GM23338 (cell line): ENCODE measurements at regions not wholly inside any gene's neighbourhood (a gene's known extent, or its start where the extent isn't known, plus 50 kb on each side); places are given as distances from the start of the nearest gene placed in this dataset.

ENCODE experiments used
- ATAC-seq: fragments of 200-7000 bp; cut with Tn5 transposase; 3 replicates; pipeline ENCODE4 v1.9.1; 2020
- DNase-seq: peaks from one replicate; pipeline ENCODE4 v3.0.0-alpha.2; 2015; ENCODE audit warnings: low spot score
- H2AFZ ChIP-seq: fragments of 200-600 bp; sonication (generic); 2 replicates; pipeline ENCODE4 v1.8.0; 2016; ENCODE audit warnings: antibody characterized with exemption, mild to moderate bottlenecking, moderate library complexity
- H3F3A ChIP-seq: fragments of 200-600 bp; sonication (generic); replicated peaks from 2 replicates; pipeline ENCODE4 v1.8.0; 2017; ENCODE audit warnings: antibody characterized with exemption, mixed run types, low read depth
- H3K27ac ChIP-seq: fragments of 200-600 bp; sonication (generic); 2 replicates; pipeline ENCODE4 v1.6.1; 2016; ENCODE audit warnings: low read depth
- H3K27me3 ChIP-seq: fragments of 200-600 bp; sonication (generic); 2 replicates; pipeline ENCODE4 v1.8.0; 2016; ENCODE audit warnings: mild to moderate bottlenecking, mixed run types, moderate library complexity; ENCODE audit not compliant: insufficient read depth
- H3K36me3 ChIP-seq: fragments of 200-600 bp; sonication (generic); 2 replicates; pipeline ENCODE4 v1.8.0; 2016; ENCODE audit warnings: mild to moderate bottlenecking; ENCODE audit not compliant: insufficient read depth
- H3K4me1 ChIP-seq: fragments of 200-600 bp; sonication (generic); 2 replicates; pipeline ENCODE4 v1.8.0; 2016; ENCODE audit warnings: mild to moderate bottlenecking, moderate library complexity; ENCODE audit not compliant: insufficient read depth
- H3K4me2 ChIP-seq: fragments of 200-600 bp; sonication (generic); 2 replicates; pipeline ENCODE4 v1.7.1; 2017; ENCODE audit warnings: mixed run types
- H3K4me3 ChIP-seq: fragments of 200-600 bp; sonication (generic); 2 replicates; pipeline ENCODE4 v1.6.1; 2016; ENCODE audit warnings: mixed run types
- H3K79me2 ChIP-seq: fragments of 200-600 bp; sonication (generic); replicated peaks from 2 replicates; pipeline ENCODE4 v1.8.0; 2017; ENCODE audit warnings: mild to moderate bottlenecking; ENCODE audit not compliant: insufficient read depth
- H3K9me2 ChIP-seq: fragments of 200-600 bp; sonication (generic); 2 replicates; pipeline ENCODE4 v1.8.0; 2017; ENCODE audit not compliant: insufficient read depth
- H4K20me1 ChIP-seq: fragments of 200-600 bp; sonication (generic); replicated peaks from 2 replicates; pipeline ENCODE4 v1.8.0; 2017; ENCODE audit warnings: mild to moderate bottlenecking; ENCODE audit not compliant: insufficient read depth
- H3K27ac Mint-ChIP-seq: 2 replicates; pipeline ENCODE4 v1.8.0; 2020; ENCODE audit warnings: inconsistent platforms, mild to moderate bottlenecking, moderate library complexity, mixed read lengths
- H3K27me3 Mint-ChIP-seq: 3 replicates; pipeline ENCODE4 v1.8.0; 2022; ENCODE audit warnings: low read depth, mild to moderate bottlenecking, moderate library complexity, mixed read lengths, inconsistent platforms; ENCODE audit not compliant: insufficient read depth, poor library complexity
- H3K36me3 Mint-ChIP-seq: 3 replicates; pipeline ENCODE4 v1.8.0; 2021; ENCODE audit warnings: low read depth, mild to moderate bottlenecking, inconsistent platforms, moderate library complexity, mixed read lengths
- H3K4me1 Mint-ChIP-seq: 3 replicates; pipeline ENCODE4 v1.8.0; 2020; ENCODE audit warnings: mild to moderate bottlenecking, inconsistent platforms, mixed read lengths
- H3K4me3 Mint-ChIP-seq: 3 replicates; pipeline ENCODE4 v1.8.0; 2021; ENCODE audit warnings: moderate library complexity, mild to moderate bottlenecking, inconsistent platforms, mixed read lengths
- H3K9me3 Mint-ChIP-seq: 3 replicates; pipeline ENCODE4 v1.8.0; 2020; ENCODE audit warnings: moderate library complexity, mild to moderate bottlenecking, inconsistent platforms, mixed read lengths
- EZH2 ChIP-seq: fragments of 200-600 bp; sonication (generic); IDR thresholded peaks from one replicate; pipeline ENCODE4 v1.8.0; 2017; ENCODE audit warnings: antibody characterized with exemption, mild to moderate bottlenecking, low read depth; ENCODE audit not compliant: unreplicated experiment
- JUNB ChIP-seq: IDR thresholded peaks from one replicate; pipeline ENCODE4 v1.6.1; 2016; ENCODE audit warnings: antibody characterized with exemption; ENCODE audit not compliant: unreplicated experiment
- NANOG ChIP-seq: IDR thresholded peaks from 2 replicates; pipeline ENCODE4 v1.6.1; 2016; ENCODE audit warnings: antibody characterized with exemption, borderline replicate concordance
- STAT1 ChIP-seq: IDR thresholded peaks from one replicate; pipeline ENCODE4 v1.6.1; 2016; ENCODE audit warnings: antibody characterized with exemption; ENCODE audit not compliant: unreplicated experiment
- ZNF114 ChIP-seq: fragments of 250-450 bp; sonication (Bioruptor Pico); IDR thresholded peaks from 2 replicates; pipeline ENCODE4 v1.5.0; 2020; ENCODE audit warnings: mild to moderate bottlenecking, moderate library complexity
- ZNF331 ChIP-seq: fragments of 250-450 bp; sonication (Bioruptor Pico); IDR thresholded peaks from 2 replicates; pipeline ENCODE4 v1.5.0; 2020; ENCODE audit warnings: low read depth, mild to moderate bottlenecking, moderate library complexity
- TF ChIP-seq, protein P1 (sequence below), 2 experiments: fragments of 200-600 bp in 1 of 2; sonication (generic) in 1 of 2; conservative IDR thresholded peaks; 2 replicates each; pipeline versions ENCODE4 v1.5.1 to v1.6.1; 2016 to 2017; ENCODE audit warnings: antibody characterized with exemption in 2 of 2, low read depth in 2 of 2, mild to moderate bottlenecking in 2 of 2, moderate library complexity in 1 of 2
- TF ChIP-seq, protein P2 (sequence below): fragments of 250-450 bp; sonication (Bioruptor Pico); IDR thresholded peaks from 2 replicates; pipeline ENCODE4 v1.5.0; 2020; ENCODE audit warnings: mild to moderate bottlenecking, moderate library complexity
- TF ChIP-seq, protein P3 (sequence below): IDR thresholded peaks from 2 replicates; pipeline ENCODE4 v1.6.1; 2016; ENCODE audit warnings: antibody characterized with exemption

DNA sequence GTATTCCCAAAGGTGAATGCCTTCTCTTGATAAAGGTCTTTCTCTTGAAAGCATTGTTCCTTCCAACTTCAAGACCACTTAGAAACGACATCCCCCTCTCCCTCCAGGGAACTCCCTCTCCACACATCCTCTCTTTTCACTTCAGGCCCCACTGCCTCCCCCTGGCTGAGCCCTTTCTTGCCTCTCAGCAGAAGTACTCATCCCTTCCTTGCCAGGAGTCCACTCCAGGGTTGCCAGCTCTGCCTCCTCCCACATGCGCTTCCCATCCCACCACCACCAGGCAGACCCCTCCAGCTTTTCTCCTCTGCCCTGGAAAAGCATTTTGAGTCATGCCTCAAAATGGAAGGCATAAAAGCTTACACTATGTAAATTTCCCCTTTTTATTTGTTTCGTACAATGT, 126.3 kb upstream of the SALL3 start:
- H3K9me3 Mint-ChIP-seq = peaks cover 83% of the 10 kb centered on the region
- Histone ChIP-seq H4K20me1 (no peaks in the 10 kb centered on the region), H3K36me3 (no peaks in the 10 kb centered on the region), H3K9me2 (no peaks in the 10 kb centered on the region), H3K4me3 (no peak overlapping the region), H3F3A (no peaks in the 10 kb centered on the region), H3K4me2 (no peak overlapping the region), H3K4me1 (no peaks in the 10 kb centered on the region), H3K27me3 (no peaks in the 10 kb centered on the region), H3K27ac (no peak overlapping the region), H3K79me2 (no peaks in the 10 kb centered on the region), H2AFZ (no peak overlapping the region)
- H3K36me3 Mint-ChIP-seq = peaks cover 44% of the 10 kb centered on the region
- H3K27me3 Mint-ChIP-seq = no peaks in the 10 kb centered on the region
- ATAC-seq (no peak), DNase-seq (no peak)
- H3K27ac Mint-ChIP-seq = no peak overlapping the region
- H3K4me3 Mint-ChIP-seq = no peak overlapping the region
- TF ChIP-seq, protein P1, sequence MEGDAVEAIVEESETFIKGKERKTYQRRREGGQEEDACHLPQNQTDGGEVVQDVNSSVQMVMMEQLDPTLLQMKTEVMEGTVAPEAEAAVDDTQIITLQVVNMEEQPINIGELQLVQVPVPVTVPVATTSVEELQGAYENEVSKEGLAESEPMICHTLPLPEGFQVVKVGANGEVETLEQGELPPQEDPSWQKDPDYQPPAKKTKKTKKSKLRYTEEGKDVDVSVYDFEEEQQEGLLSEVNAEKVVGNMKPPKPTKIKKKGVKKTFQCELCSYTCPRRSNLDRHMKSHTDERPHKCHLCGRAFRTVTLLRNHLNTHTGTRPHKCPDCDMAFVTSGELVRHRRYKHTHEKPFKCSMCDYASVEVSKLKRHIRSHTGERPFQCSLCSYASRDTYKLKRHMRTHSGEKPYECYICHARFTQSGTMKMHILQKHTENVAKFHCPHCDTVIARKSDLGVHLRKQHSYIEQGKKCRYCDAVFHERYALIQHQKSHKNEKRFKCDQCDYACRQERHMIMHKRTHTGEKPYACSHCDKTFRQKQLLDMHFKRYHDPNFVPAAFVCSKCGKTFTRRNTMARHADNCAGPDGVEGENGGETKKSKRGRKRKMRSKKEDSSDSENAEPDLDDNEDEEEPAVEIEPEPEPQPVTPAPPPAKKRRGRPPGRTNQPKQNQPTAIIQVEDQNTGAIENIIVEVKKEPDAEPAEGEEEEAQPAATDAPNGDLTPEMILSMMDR (conservative IDR thresholded peaks at IDR 0.05; ENCODE audit: low read depth in 2 of 2) = no peak
- TF ChIP-seq ZNF331 (CRISPR knock-in tag) (no peak), STAT1 (no peak), ZNF114 (CRISPR knock-in tag) (no peak), EZH2 (no peak), NANOG (no peak), JUNB (no peak)
- TF ChIP-seq, protein P2, sequence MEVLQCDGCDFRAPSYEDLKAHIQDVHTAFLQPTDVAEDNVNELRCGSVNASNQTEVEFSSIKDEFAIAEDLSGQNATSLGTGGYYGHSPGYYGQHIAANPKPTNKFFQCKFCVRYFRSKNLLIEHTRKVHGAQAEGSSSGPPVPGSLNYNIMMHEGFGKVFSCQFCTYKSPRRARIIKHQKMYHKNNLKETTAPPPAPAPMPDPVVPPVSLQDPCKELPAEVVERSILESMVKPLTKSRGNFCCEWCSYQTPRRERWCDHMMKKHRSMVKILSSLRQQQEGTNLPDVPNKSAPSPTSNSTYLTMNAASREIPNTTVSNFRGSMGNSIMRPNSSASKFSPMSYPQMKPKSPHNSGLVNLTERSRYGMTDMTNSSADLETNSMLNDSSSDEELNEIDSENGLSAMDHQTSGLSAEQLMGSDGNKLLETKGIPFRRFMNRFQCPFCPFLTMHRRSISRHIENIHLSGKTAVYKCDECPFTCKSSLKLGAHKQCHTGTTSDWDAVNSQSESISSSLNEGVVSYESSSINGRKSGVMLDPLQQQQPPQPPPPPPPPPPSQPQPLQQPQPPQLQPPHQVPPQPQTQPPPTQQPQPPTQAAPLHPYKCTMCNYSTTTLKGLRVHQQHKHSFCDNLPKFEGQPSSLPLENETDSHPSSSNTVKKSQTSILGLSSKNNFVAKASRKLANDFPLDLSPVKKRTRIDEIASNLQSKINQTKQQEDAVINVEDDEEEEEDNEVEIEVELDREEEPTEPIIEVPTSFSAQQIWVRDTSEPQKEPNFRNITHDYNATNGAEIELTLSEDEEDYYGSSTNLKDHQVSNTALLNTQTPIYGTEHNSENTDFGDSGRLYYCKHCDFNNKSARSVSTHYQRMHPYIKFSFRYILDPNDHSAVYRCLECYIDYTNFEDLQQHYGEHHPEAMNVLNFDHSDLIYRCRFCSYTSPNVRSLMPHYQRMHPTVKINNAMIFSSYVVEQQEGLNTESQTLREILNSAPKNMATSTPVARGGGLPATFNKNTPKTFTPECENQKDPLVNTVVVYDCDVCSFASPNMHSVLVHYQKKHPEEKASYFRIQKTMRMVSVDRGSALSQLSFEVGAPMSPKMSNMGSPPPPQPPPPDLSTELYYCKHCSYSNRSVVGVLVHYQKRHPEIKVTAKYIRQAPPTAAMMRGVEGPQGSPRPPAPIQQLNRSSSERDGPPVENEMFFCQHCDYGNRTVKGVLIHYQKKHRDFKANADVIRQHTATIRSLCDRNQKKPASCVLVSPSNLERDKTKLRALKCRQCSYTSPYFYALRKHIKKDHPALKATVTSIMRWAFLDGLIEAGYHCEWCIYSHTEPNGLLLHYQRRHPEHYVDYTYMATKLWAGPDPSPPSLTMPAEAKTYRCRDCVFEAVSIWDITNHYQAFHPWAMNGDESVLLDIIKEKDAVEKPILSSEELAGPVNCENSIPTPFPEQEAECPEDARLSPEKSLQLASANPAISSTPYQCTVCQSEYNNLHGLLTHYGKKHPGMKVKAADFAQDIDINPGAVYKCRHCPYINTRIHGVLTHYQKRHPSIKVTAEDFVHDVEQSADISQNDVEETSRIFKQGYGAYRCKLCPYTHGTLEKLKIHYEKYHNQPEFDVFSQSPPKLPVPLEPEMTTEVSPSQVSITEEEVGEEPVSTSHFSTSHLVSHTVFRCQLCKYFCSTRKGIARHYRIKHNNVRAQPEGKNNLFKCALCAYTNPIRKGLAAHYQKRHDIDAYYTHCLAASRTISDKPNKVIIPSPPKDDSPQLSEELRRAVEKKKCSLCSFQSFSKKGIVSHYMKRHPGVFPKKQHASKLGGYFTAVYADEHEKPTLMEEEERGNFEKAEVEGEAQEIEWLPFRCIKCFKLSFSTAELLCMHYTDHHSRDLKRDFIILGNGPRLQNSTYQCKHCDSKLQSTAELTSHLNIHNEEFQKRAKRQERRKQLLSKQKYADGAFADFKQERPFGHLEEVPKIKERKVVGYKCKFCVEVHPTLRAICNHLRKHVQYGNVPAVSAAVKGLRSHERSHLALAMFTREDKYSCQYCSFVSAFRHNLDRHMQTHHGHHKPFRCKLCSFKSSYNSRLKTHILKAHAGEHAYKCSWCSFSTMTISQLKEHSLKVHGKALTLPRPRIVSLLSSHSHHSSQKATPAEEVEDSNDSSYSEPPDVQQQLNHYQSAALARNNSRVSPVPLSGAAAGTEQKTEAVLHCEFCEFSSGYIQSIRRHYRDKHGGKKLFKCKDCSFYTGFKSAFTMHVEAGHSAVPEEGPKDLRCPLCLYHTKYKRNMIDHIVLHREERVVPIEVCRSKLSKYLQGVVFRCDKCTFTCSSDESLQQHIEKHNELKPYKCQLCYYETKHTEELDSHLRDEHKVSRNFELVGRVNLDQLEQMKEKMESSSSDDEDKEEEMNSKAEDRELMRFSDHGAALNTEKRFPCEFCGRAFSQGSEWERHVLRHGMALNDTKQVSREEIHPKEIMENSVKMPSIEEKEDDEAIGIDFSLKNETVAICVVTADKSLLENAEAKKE (CRISPR knock-in tag) = no peak
- TF ChIP-seq, protein P3, sequence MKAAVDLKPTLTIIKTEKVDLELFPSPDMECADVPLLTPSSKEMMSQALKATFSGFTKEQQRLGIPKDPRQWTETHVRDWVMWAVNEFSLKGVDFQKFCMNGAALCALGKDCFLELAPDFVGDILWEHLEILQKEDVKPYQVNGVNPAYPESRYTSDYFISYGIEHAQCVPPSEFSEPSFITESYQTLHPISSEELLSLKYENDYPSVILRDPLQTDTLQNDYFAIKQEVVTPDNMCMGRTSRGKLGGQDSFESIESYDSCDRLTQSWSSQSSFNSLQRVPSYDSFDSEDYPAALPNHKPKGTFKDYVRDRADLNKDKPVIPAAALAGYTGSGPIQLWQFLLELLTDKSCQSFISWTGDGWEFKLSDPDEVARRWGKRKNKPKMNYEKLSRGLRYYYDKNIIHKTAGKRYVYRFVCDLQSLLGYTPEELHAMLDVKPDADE = no peak
- H3K4me1 Mint-ChIP-seq = no peaks in the 10 kb centered on the region
